HAP-1 (cell line): ENCODE measurements at regions not wholly inside any gene's neighbourhood (a gene's known extent, or its start where the extent isn't known, plus 50 kb on each side); places are given as distances from the start of the nearest gene placed in this dataset.

ENCODE experiments used
- DNase-seq, 2 experiments: peaks; one replicate each; pipeline ENCODE4 v3.0.0-alpha.2; 2016 to 2020; ENCODE audit warnings: low spot score in 2 of 2
- H3K27me3 ChIP-seq: fragments of 250-450 bp; sonication (Bioruptor Pico); 2 replicates; pipeline ENCODE4 v1.5.1; 2020; ENCODE audit warnings: low read depth, mild to moderate bottlenecking, moderate library complexity
- H3K36me3 ChIP-seq: fragments of 250-450 bp; sonication (Bioruptor Pico); replicated peaks from 2 replicates; pipeline ENCODE4 v1.5.1; 2020; ENCODE audit warnings: mild to moderate bottlenecking
- H3K4me1 ChIP-seq: fragments of 250-450 bp; sonication (Bioruptor Pico); 2 replicates; pipeline ENCODE4 v1.5.1; 2020; ENCODE audit warnings: mild to moderate bottlenecking
- H3K4me3 ChIP-seq: fragments of 250-450 bp; sonication (Bioruptor Pico); 2 replicates; pipeline ENCODE4 v1.5.1; 2020; ENCODE audit warnings: mild to moderate bottlenecking, moderate library complexity
- H3K9me3 ChIP-seq: fragments of 250-450 bp; sonication (Bioruptor Pico); 2 replicates; pipeline ENCODE4 v1.5.1; 2020; ENCODE audit warnings: mild to moderate bottlenecking, moderate library complexity
- in situ Hi-C: fragments of 300-500 bp; cut with MboI; formaldehyde crosslinking; loops from 3 replicates; pipeline ENCODE4 v1.14.3; 2020; ENCODE audit warnings: low sequenced_read_pairs, inconsistent platforms, mixed read lengths

DNA sequence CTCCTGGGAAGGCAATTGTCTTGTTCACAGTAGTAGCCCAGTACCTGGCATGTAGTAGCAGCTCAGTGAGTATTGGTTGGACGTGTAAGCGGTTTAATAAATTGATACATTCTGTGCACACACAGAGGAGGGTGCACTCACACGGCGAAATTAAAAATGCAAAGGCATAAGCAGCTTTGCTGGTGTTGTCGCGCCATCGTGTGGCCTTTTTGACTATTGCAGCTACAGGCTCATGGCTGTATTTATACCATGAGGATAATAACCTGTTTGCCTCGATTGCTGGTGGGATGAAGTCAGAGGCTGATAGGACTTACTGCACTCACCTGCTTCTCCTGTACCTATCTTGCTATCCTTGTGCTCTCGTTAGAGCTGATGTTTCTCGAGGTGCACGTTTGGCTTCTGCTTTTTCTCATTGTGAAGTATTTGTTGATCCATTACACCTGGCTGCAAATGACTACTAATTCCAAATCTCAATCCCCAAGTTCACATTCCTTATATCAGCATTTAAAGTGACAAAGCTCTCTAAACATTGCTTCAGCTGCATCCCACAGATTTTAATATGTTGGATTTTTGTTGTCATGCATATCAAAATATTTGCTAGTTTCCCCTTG lies 61.5 kb downstream of the TBXT start:
- in situ Hi-C loops = loop anchor here (25.0 kb wide), 1 partner anchor 394 kb away; no protein-coding TSS in a partner anchor
- Histone ChIP-seq H3K36me3 (no peaks in the 10 kb centered on the region), H3K27me3 (peaks cover 4% of the 10 kb centered on the region), H3K4me3 (no peak overlapping the region), H3K9me3 (no peaks in the 10 kb centered on the region; the same call in none of the 2 replicates), H3K4me1 (no peaks in the 10 kb centered on the region)
- DNase-seq = peak; percentile 52 to 88

GRCh38 chr6:166105341-166106075 lies 62.1 kb downstream of the TBXT start:
- H3K9me3 ChIP-seq = no peaks in the 10 kb centered on the region; the same call in none of the 2 replicates
- H3K27me3 ChIP-seq = peaks cover 4% of the 10 kb centered on the region
- in situ Hi-C loops = loop anchor here (25.0 kb wide), 1 partner anchor 393 kb away; no protein-coding TSS in a partner anchor
- no peak overlapping the region for H3K4me3 ChIP-seq
- no peaks in the 10 kb centered on the region for H3K36me3 ChIP-seq
- no peaks in the 10 kb centered on the region for H3K4me1 ChIP-seq
- no peak for DNase-seq

DNA sequence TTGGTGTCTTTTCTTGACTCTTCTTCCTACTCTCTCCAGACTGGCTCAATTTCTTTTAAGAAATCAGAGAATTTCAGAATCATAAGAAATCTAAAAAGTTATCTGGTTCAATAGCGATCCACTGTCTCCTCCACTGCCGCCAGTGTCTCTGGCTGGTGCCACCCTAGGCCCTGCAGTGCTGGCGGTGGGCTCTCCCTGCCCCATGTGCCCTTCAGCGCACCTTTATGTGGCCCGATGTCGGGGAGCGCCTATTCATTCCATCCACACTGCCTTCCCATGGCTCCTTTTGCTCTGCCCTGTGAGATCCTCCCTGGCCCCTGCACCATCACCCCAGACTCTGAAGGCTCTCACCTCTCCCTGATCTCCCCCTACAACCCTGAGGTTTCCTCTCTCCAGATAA lies 62.8 kb downstream of the TBXT start:
- H3K27me3 ChIP-seq = peaks cover 4% of the 10 kb centered on the region
- no peaks in the 10 kb centered on the region for H3K4me1 ChIP-seq
- H3K36me3 ChIP-seq = no peaks in the 10 kb centered on the region
- H3K9me3 ChIP-seq = no peaks in the 10 kb centered on the region; the same call in none of the 2 replicates
- no peak overlapping the region for H3K4me3 ChIP-seq
- no peak for DNase-seq
- in situ Hi-C loops = loop anchor here (25.0 kb wide), 1 partner anchor 393 kb away; no protein-coding TSS in a partner anchor

GRCh38 chr6:166104107-166104506 lies 63.5 kb downstream of the TBXT start:
- no peak for DNase-seq
- in situ Hi-C loops = loop anchor here (25.0 kb wide), 1 partner anchor 392 kb away; no protein-coding TSS in a partner anchor

DNA sequence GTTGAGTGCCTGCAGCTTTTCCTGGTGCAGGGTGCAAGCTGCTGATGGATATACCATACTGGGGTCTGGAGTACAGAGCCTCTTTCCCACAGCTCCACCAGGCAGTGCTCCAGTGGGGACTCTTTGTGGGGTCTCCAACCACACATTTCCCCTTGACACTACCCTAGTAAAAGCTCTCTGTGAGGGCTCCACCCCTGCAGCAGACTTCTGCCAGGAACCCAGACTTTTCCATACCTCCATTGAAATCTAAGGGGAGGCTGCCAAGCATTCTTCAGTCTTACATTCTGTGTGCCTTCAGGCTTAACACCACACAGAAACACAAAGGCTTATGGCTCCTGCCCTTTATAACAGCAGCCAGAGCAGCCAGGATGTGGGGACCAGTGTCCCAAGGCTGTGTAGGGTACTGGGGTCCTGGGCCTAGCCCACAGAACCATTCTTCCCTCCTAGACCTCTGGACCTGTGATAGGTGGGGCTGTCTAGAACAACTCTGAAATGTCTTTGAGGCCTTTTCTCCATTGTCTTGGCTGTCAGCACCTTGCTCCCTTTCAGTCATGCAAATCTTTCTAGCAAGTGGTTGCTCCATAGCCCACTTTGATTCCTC lies 65.7 kb downstream of the TBXT start:
- Histone ChIP-seq H3K9me3 (no peaks in the 10 kb centered on the region; the same call in none of the 2 replicates), H3K4me1 (no peaks in the 10 kb centered on the region), H3K36me3 (no peaks in the 10 kb centered on the region), H3K27me3 (no peaks in the 10 kb centered on the region), H3K4me3 (no peak overlapping the region)
- in situ Hi-C loops = loop anchor here (25.0 kb wide), 1 partner anchor 390 kb away; no protein-coding TSS in a partner anchor
- no peak for DNase-seq

More at GRCh38 chr6:166104107-166104506, 63.5 kb downstream of the TBXT start:
- Histone ChIP-seq H3K27me3 (peaks cover 4% of the 10 kb centered on the region), H3K36me3 (no peaks in the 10 kb centered on the region), H3K4me3 (no peak overlapping the region), H3K4me1 (no peaks in the 10 kb centered on the region), H3K9me3 (no peaks in the 10 kb centered on the region; the same call in none of the 2 replicates)

DNA sequence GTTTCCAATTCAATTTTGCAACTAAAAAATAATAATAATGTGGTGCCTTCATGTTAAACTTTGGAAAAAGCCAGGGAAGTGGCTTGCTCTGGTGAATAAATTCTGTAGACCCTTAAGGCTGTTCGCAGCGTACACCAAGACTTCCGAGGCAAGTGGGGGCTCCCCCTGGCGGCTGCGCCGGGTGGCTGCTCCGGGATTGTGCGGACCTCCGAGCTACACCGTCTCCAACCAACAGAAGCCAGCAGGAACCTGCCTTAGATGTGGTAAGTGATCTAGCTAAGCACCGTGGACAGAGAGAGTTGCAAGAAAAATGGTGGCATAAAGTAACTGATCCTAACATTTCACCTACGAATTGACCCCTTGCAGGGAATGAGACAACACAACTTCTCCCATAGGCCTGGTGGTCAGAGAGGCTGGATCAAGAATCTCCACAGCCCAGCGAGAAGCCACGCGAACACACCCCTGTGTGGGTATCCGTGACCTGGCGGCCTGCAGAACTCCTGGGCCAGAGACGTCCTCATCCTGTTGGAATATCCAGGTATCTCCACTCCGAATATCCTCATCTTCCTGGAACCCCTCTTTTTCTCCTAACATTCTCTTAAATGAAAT lies 69.6 kb downstream of the TBXT start:
- H3K36me3 ChIP-seq = no peaks in the 10 kb centered on the region
- H3K4me3 ChIP-seq = no peak overlapping the region
- in situ Hi-C loops = loop anchor here (5.0 kb wide), 1 partner anchor 211 kb away; no protein-coding TSS in a partner anchor
- DNase-seq = peak; percentile 48 to 83
- H3K27me3 ChIP-seq = no peaks in the 10 kb centered on the region
- H3K9me3 ChIP-seq = no peaks in the 10 kb centered on the region; the same call in none of the 2 replicates
- no peaks in the 10 kb centered on the region for H3K4me1 ChIP-seq

GRCh38 chr6:166087852-166088251 lies 79.8 kb downstream of the TBXT start:
- in situ Hi-C loops = no loop called here

GRCh38 chr6:166087246-166087645 lies 80.4 kb downstream of the TBXT start:
- Histone ChIP-seq H3K36me3 (no peaks in the 10 kb centered on the region), H3K4me1 (no peaks in the 10 kb centered on the region), H3K9me3 (no peaks in the 10 kb centered on the region), H3K27me3 (no peaks in the 10 kb centered on the region), H3K4me3 (no peak overlapping the region)
- no peak for DNase-seq
- in situ Hi-C loops = no loop called here

More at GRCh38 chr6:166087852-166088251, 79.8 kb downstream of the TBXT start:
- Histone ChIP-seq H3K4me1 (no peaks in the 10 kb centered on the region), H3K9me3 (no peaks in the 10 kb centered on the region), H3K36me3 (no peaks in the 10 kb centered on the region), H3K4me3 (no peak overlapping the region), H3K27me3 (no peaks in the 10 kb centered on the region)
- DNase-seq = no peak

GRCh38 chr6:166085500-166085899 lies 82.2 kb downstream of the TBXT start:
- Histone ChIP-seq H3K4me3 (no peak overlapping the region), H3K9me3 (no peaks in the 10 kb centered on the region), H3K4me1 (no peaks in the 10 kb centered on the region), H3K36me3 (no peaks in the 10 kb centered on the region), H3K27me3 (no peaks in the 10 kb centered on the region)
- in situ Hi-C loops = no loop called here
- DNase-seq = no peak

GRCh38 chr6:166084951-166085350 lies 82.7 kb downstream of the TBXT start:
- in situ Hi-C loops = no loop called here
- no peaks in the 10 kb centered on the region for H3K4me1 ChIP-seq
- no peaks in the 10 kb centered on the region for H3K36me3 ChIP-seq
- H3K27me3 ChIP-seq = no peaks in the 10 kb centered on the region
- H3K9me3 ChIP-seq = no peaks in the 10 kb centered on the region
- H3K4me3 ChIP-seq = no peak overlapping the region
- DNase-seq = no peak

DNA sequence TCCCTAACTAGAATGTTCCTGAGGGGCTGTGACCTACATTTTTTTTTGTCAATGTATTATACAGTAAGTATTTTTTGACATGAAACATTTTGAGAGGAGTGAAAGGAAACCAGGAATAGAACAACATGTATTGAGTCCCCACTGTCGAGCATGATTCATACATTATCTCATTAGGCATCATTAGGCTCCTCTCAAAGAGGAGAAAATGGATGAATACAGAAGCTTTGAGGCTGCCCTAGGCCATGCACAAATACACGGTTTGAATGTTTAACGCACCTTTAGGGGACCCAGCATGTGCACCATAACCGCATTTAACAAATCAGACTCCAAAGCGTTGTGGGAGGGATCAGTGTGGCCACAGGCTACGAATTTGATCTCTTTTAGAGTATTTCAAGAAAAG lies 87.8 kb downstream of the TBXT start:
- no peak overlapping the region for H3K4me3 ChIP-seq
- H3K9me3 ChIP-seq = no peaks in the 10 kb centered on the region
- no peak for DNase-seq
- H3K4me1 ChIP-seq = peaks cover 4% of the 10 kb centered on the region; the same call in 1 of the 2 replicates
- in situ Hi-C loops = no loop called here
- no peaks in the 10 kb centered on the region for H3K36me3 ChIP-seq
- no peaks in the 10 kb centered on the region for H3K27me3 ChIP-seq

DNA sequence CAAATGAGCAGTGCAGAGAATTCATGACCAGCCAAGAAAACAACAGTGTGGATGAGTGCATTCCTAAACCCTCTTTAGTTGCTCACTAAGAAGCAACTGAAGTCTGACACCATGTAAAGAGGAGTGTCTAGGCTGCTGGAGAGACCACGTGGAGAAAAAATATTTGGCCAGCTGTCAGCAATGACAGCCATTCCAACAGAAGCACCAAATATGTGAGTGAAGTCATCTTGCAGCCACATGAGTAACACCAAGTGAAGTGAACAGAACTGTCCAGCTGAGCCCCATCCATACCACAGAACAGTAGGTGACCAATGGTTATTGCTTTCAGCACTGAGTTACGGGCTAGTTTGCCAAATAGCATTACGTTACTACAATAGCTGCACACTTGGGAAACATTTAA lies 89.4 kb downstream of the TBXT start:
- no peak for DNase-seq
- H3K36me3 ChIP-seq = no peaks in the 10 kb centered on the region
- no peaks in the 10 kb centered on the region for H3K27me3 ChIP-seq
- peaks cover 4% of the 10 kb centered on the region; the same call in 1 of the 2 replicates for H3K4me1 ChIP-seq
- no peaks in the 10 kb centered on the region for H3K9me3 ChIP-seq
- no peak overlapping the region for H3K4me3 ChIP-seq
- in situ Hi-C loops = no loop called here

- DNase-seq = peak in 1 of 2 experiments; percentile 18
- in situ Hi-C loops = no loop called here
- no peaks in the 10 kb centered on the region for H3K27me3 ChIP-seq
- no peak overlapping the region for H3K4me3 ChIP-seq
- peaks cover 4% of the 10 kb centered on the region; the same call in 1 of the 2 replicates for H3K4me1 ChIP-seq
- no peaks in the 10 kb centered on the region for H3K9me3 ChIP-seq
- no peaks in the 10 kb centered on the region for H3K36me3 ChIP-seq
These were observed 91.0 kb downstream of the TBXT start for GRCh38 chr6:166076625-166077024.
